Ishikawa (cell line): ENCODE measurements at regions not wholly inside any gene's neighbourhood (a gene's known extent, or its start where the extent isn't known, plus 50 kb on each side); places are given as distances from the start of the nearest gene placed in this dataset.

Experiments
- CEBPB ChIP-seq: IDR thresholded peaks from 2 replicates; pipeline ENCODE4 v1.6.1; 2012
- CREB1 ChIP-seq: IDR thresholded peaks from 2 replicates; pipeline ENCODE4 v1.6.1; 2012; ENCODE audit warnings: low read depth
- EGR1 ChIP-seq: IDR thresholded peaks from 2 replicates; pipeline ENCODE4 v1.6.1; 2012
- EP300 ChIP-seq: IDR thresholded peaks from 2 replicates; pipeline ENCODE4 v1.6.1; 2012; ENCODE audit warnings: borderline replicate concordance
- FOXM1 ChIP-seq: IDR thresholded peaks from 2 replicates; pipeline ENCODE4 v1.6.1; 2012; ENCODE audit warnings: low read depth, borderline replicate concordance
- MAX ChIP-seq: IDR thresholded peaks from 2 replicates; pipeline ENCODE4 v1.6.1; 2012
- NFIC ChIP-seq: IDR thresholded peaks from 2 replicates; pipeline ENCODE4 v1.6.1; 2012
- RAD21 ChIP-seq: IDR thresholded peaks from 2 replicates; pipeline ENCODE4 v1.6.1; 2012; ENCODE audit warnings: low read depth
- REST ChIP-seq: IDR thresholded peaks from 2 replicates; pipeline ENCODE4 v1.6.1; 2012; ENCODE audit warnings: low read depth, mild to moderate bottlenecking
- TAF1 ChIP-seq: IDR thresholded peaks from 2 replicates; pipeline ENCODE4 v1.6.1; 2012; ENCODE audit warnings: low read depth, mild to moderate bottlenecking
- TCF12 ChIP-seq: IDR thresholded peaks from 2 replicates; pipeline ENCODE4 v1.6.1; 2012; ENCODE audit warnings: low read depth
- TEAD4 ChIP-seq: IDR thresholded peaks from 2 replicates; pipeline ENCODE4 v1.6.1; 2012
- USF1 ChIP-seq: IDR thresholded peaks from 2 replicates; pipeline ENCODE4 v1.6.1; 2012
- YY1 ChIP-seq: IDR thresholded peaks from 2 replicates; pipeline ENCODE4 v1.6.1; 2012; ENCODE audit warnings: low read depth
- ZBTB7A ChIP-seq: IDR thresholded peaks from 2 replicates; pipeline ENCODE4 v1.6.1; 2012; ENCODE audit warnings: low read depth

GRCh38 chr3:104825116-104825515, 541.6 kb upstream of the ALCAM start:
- TF ChIP-seq YY1: no peak
- no peak for TF ChIP-seq TCF12

- TF ChIP-seq TAF1: no peak
- TF ChIP-seq ZBTB7A: no peak
- no peak for TF ChIP-seq RAD21
- TF ChIP-seq CREB1: no peak
- TF ChIP-seq FOXM1: no peak
- TF ChIP-seq TCF12: no peak
- TF ChIP-seq YY1: no peak
- no peak for TF ChIP-seq EGR1
- no peak for TF ChIP-seq REST
- TF ChIP-seq EP300: no peak
- TF ChIP-seq NFIC: no peak
Observed at GRCh38 chr3:104831071-104831470, 535.6 kb upstream of the ALCAM start.

GRCh38 chr3:104832530-104832929, 534.2 kb upstream of the ALCAM start:
- TF ChIP-seq TCF12: no peak
- TF ChIP-seq FOXM1: no peak
- TF ChIP-seq EGR1: no peak
- no peak for TF ChIP-seq CEBPB
- TF ChIP-seq MAX: no peak
- no peak for TF ChIP-seq TEAD4

- no peak for TF ChIP-seq TAF1
- TF ChIP-seq MAX: no peak
- TF ChIP-seq USF1: no peak
- no peak for TF ChIP-seq EP300
- no peak for TF ChIP-seq CEBPB
- TF ChIP-seq NFIC: no peak
- no peak for TF ChIP-seq YY1
Observed at GRCh38 chr3:104835376-104835775, 531.3 kb upstream of the ALCAM start.

- TF ChIP-seq EGR1: no peak
- no peak for TF ChIP-seq TCF12
- TF ChIP-seq NFIC: no peak
- no peak for TF ChIP-seq CREB1
- TF ChIP-seq EP300: no peak
- TF ChIP-seq YY1: no peak
- TF ChIP-seq MAX: no peak
- no peak for TF ChIP-seq RAD21
- no peak for TF ChIP-seq FOXM1
- no peak for TF ChIP-seq USF1
- no peak for TF ChIP-seq REST
- no peak for TF ChIP-seq CEBPB
- TF ChIP-seq ZBTB7A: no peak
- no peak for TF ChIP-seq TEAD4
- no peak for TF ChIP-seq TAF1
Observed at GRCh38 chr3:104846270-104846669, 520.4 kb upstream of the ALCAM start.

GRCh38 chr3:104849070-104849469, 517.6 kb upstream of the ALCAM start:
- peak; percentile 92 for TF ChIP-seq CEBPB
- no peak for TF ChIP-seq FOXM1

- no peak for TF ChIP-seq FOXM1
- TF ChIP-seq EGR1: no peak
- no peak for TF ChIP-seq TEAD4
- TF ChIP-seq MAX: no peak
- TF ChIP-seq YY1: no peak
- no peak for TF ChIP-seq TCF12
- TF ChIP-seq REST: no peak
- no peak for TF ChIP-seq USF1
- no peak for TF ChIP-seq CREB1
- TF ChIP-seq EP300: no peak
Observed at GRCh38 chr3:104854468-104854867, 512.2 kb upstream of the ALCAM start.
